A172 (cell line): ENCODE measurements at regions not wholly inside any gene's neighbourhood (a gene's known extent, or its start where the extent isn't known, plus 50 kb on each side); places are given as distances from the start of the nearest gene placed in this dataset.
"Not testable (repeated sequence)": the region's sequence is repeated elsewhere in the genome, so short reads cannot be mapped to it uniquely, and the experiment has no call there.

Experiments
- DNase-seq: peaks from one replicate; pipeline ENCODE4 v3.0.0-alpha.2; 2015; ENCODE audit warnings: low spot score

GRCh38 chr20:50446351-50447101 is 63.7 kb upstream of the PTPN1 start:
- no peak for DNase-seq

GRCh38 chr20:50447102-50447804 is 62.9 kb upstream of the PTPN1 start:
- no peak for DNase-seq

- no peak for DNase-seq
Observed at GRCh38 chr20:50447817-50448216, 62.4 kb upstream of the PTPN1 start.

- DNase-seq: peak; percentile 70
Observed at GRCh38 chr20:50448625-50449403, 61.4 kb upstream of the PTPN1 start.

- DNase-seq: no peak
Observed at GRCh38 chr20:50449738-50450492, 60.3 kb upstream of the PTPN1 start.

- no peak for DNase-seq
Observed at GRCh38 chr20:50450493-50450826, 59.7 kb upstream of the PTPN1 start.

- peak; percentile 68 for DNase-seq
Observed at GRCh38 chr20:50450881-50451752, 59.1 kb upstream of the PTPN1 start.

- not testable (repeated sequence) for DNase-seq
Observed at GRCh38 chr20:50451792-50452425, 58.3 kb upstream of the PTPN1 start.

- DNase-seq: no peak
Observed at GRCh38 chr20:50453533-50454244, 56.5 kb upstream of the PTPN1 start.

- DNase-seq: not testable (repeated sequence)
Observed at GRCh38 chr20:50455245-50455644, 54.9 kb upstream of the PTPN1 start.

GRCh38 chr20:50455656-50456451 is 54.3 kb upstream of the PTPN1 start:
- no peak for DNase-seq

GRCh38 chr20:50456452-50457324 is 53.5 kb upstream of the PTPN1 start:
- DNase-seq: no peak

GRCh38 chr20:50459124-50459918 is 50.9 kb upstream of the PTPN1 start:
- no peak for DNase-seq

GRCh38 chr20:50460115-50460607 is 50.0 kb upstream of the PTPN1 start:
- DNase-seq: no peak
